Hematopoietic multipotent progenitor cell treated with erythropoietin and hydrocortisone succinate and interleukin-3 and kit ligand, for 8 days (in vitro differentiated cells): ENCODE measurements at regions not wholly inside any gene's neighbourhood (a gene's known extent, or its start where the extent isn't known, plus 50 kb on each side); places are given as distances from the start of the nearest gene placed in this dataset.
"Not testable (repeated sequence)": the region's sequence is repeated elsewhere in the genome, so short reads cannot be mapped to it uniquely, and the experiment has no call there.

Source experiments
- DNase-seq: peaks from one replicate; pipeline ENCODE4 v3.0.0-alpha.2; 2015

- DNase-seq = no peak
Measured at GRCh38 chr1:38204698-38205097, 158.1 kb upstream of the POU3F1 start.

GRCh38 chr1:38203441-38203840 is 156.8 kb upstream of the POU3F1 start:
- no peak for DNase-seq

- no peak for DNase-seq
Measured at GRCh38 chr1:38201431-38201830, 154.8 kb upstream of the POU3F1 start.

GRCh38 chr1:38198621-38199020 is 152.0 kb upstream of the POU3F1 start:
- no peak for DNase-seq

- DNase-seq = no peak
Measured at GRCh38 chr1:38198099-38198498, 151.5 kb upstream of the POU3F1 start.

- DNase-seq = no peak
Measured at GRCh38 chr1:38197312-38198061, 150.9 kb upstream of the POU3F1 start.

GRCh38 chr1:38194472-38194871 is 147.9 kb upstream of the POU3F1 start:
- DNase-seq = no peak

- no peak for DNase-seq
Measured at GRCh38 chr1:38193040-38193439, 146.4 kb upstream of the POU3F1 start.

GRCh38 chr1:38191461-38191860 is 144.9 kb upstream of the POU3F1 start:
- DNase-seq = no peak

- no peak for DNase-seq
Measured at GRCh38 chr1:38190983-38191382, 144.4 kb upstream of the POU3F1 start.

GRCh38 chr1:38187552-38187951 is 141.0 kb upstream of the POU3F1 start:
- DNase-seq = no peak

GRCh38 chr1:38186566-38186965 is 140.0 kb upstream of the POU3F1 start:
- no peak for DNase-seq

- DNase-seq = no peak
Measured at GRCh38 chr1:38185913-38186312, 139.3 kb upstream of the POU3F1 start.

GRCh38 chr1:38183747-38184146 is 137.2 kb upstream of the POU3F1 start:
- DNase-seq = no peak

- DNase-seq = no peak
Measured at GRCh38 chr1:38183096-38183495, 136.5 kb upstream of the POU3F1 start.

- DNase-seq = not testable (repeated sequence)
Measured at GRCh38 chr1:38180388-38180787, 133.8 kb upstream of the POU3F1 start.

GRCh38 chr1:38179483-38179882 is 132.9 kb upstream of the POU3F1 start:
- no peak for DNase-seq

GRCh38 chr1:38178216-38178615 is 131.6 kb upstream of the POU3F1 start:
- no peak for DNase-seq

GRCh38 chr1:38175121-38175520 is 128.5 kb upstream of the POU3F1 start:
- no peak for DNase-seq

- DNase-seq = no peak
Measured at GRCh38 chr1:38173848-38174247, 127.3 kb upstream of the POU3F1 start.

GRCh38 chr1:38173157-38173831 is 126.7 kb upstream of the POU3F1 start:
- DNase-seq = no peak

GRCh38 chr1:38169121-38169520 is 122.5 kb upstream of the POU3F1 start:
- no peak for DNase-seq

GRCh38 chr1:38168365-38168764 is 121.8 kb upstream of the POU3F1 start:
- DNase-seq = no peak

- DNase-seq = no peak
Measured at GRCh38 chr1:38166461-38166860, 119.9 kb upstream of the POU3F1 start.
